ENCODE measurements at regions not wholly inside any gene's neighbourhood (a gene's known extent, or its start where the extent isn't known, plus 50 kb on each side); places are given as distances from the start of the nearest gene placed in this dataset.
"Not testable (repeated sequence)": the region's sequence is repeated elsewhere in the genome, so short reads cannot be mapped to it uniquely, and the experiment has no call there.

GRCh38 chr9:102253099-102253498, 514.7 kb upstream of the GRIN3A start:
- Histone ChIP-seq H3K27me3 (ENCODE audit: control insufficient read depth, insufficient read depth, low read length) (no peaks in the 10 kb centered on the region), H3K36me3 (ENCODE audit: control insufficient read depth, insufficient read depth, low read length) (no peaks in the 10 kb centered on the region), H3K4me3 (ENCODE audit: low read depth, low read length) (no peak overlapping the region)
- DNase-seq (ENCODE audit: low read depth): no peak
- FAIRE-seq: no peak
- no peak for TF ChIP-seq CTCF (IDR thresholded peaks at IDR 0.05; ENCODE audit: insufficient read depth, low read length, severe bottlenecking)

- DNase-seq (ENCODE audit: low read depth): no peak
- no peak for TF ChIP-seq CTCF (IDR thresholded peaks at IDR 0.05; ENCODE audit: insufficient read depth, low read length, severe bottlenecking)
- Histone ChIP-seq H3K4me3 (ENCODE audit: low read depth, low read length) (no peak overlapping the region), H3K36me3 (ENCODE audit: control insufficient read depth, insufficient read depth, low read length) (no peaks in the 10 kb centered on the region), H3K27me3 (ENCODE audit: control insufficient read depth, insufficient read depth, low read length) (no peaks in the 10 kb centered on the region)
- FAIRE-seq: no peak
Measured at GRCh38 chr9:102244916-102245315, 506.5 kb upstream of the GRIN3A start.

- no peak overlapping the region for H3K4me3 ChIP-seq (ENCODE audit: low read depth, low read length)
- no peak for TF ChIP-seq CTCF (IDR thresholded peaks at IDR 0.05; ENCODE audit: insufficient read depth, low read length, severe bottlenecking)
- no peak for DNase-seq (ENCODE audit: low read depth)
- no peak for FAIRE-seq
- no peaks in the 10 kb centered on the region for H3K27me3 ChIP-seq (ENCODE audit: control insufficient read depth, insufficient read depth, low read length)
- H3K36me3 ChIP-seq (ENCODE audit: control insufficient read depth, insufficient read depth, low read length): no peaks in the 10 kb centered on the region
Measured at GRCh38 chr9:102237520-102237919, 499.1 kb upstream of the GRIN3A start.

- Histone ChIP-seq H3K27me3 (ENCODE audit: control insufficient read depth, insufficient read depth, low read length) (no peaks in the 10 kb centered on the region), H3K36me3 (ENCODE audit: control insufficient read depth, insufficient read depth, low read length) (no peaks in the 10 kb centered on the region), H3K4me3 (ENCODE audit: low read depth, low read length) (no peak overlapping the region)
- DNase-seq (ENCODE audit: low read depth) (no peak), FAIRE-seq (no peak)
- TF ChIP-seq CTCF (IDR thresholded peaks at IDR 0.05; ENCODE audit: insufficient read depth, low read length, severe bottlenecking): no peak
Measured at GRCh38 chr9:102237094-102237493, 498.6 kb upstream of the GRIN3A start.

- H3K36me3 ChIP-seq (ENCODE audit: control insufficient read depth, insufficient read depth, low read length); H3K4me3 ChIP-seq (ENCODE audit: low read depth, low read length); FAIRE-seq; H3K27me3 ChIP-seq (ENCODE audit: control insufficient read depth, insufficient read depth, low read length); DNase-seq (ENCODE audit: low read depth): not testable (repeated sequence)
Measured at GRCh38 chr9:102227416-102227815, 489.0 kb upstream of the GRIN3A start.

GRCh38 chr9:102225841-102226441, 487.5 kb upstream of the GRIN3A start:
- TF ChIP-seq CTCF (IDR thresholded peaks at IDR 0.05; ENCODE audit: insufficient read depth, low read length, severe bottlenecking): no peak
- DNase-seq (ENCODE audit: low read depth) (no peak), FAIRE-seq (no peak)
- Histone ChIP-seq H3K27me3 (ENCODE audit: control insufficient read depth, insufficient read depth, low read length) (no peaks in the 10 kb centered on the region), H3K4me3 (ENCODE audit: low read depth, low read length) (no peak overlapping the region), H3K36me3 (ENCODE audit: control insufficient read depth, insufficient read depth, low read length) (no peaks in the 10 kb centered on the region)

GRCh38 chr9:102223320-102224136, 485.1 kb upstream of the GRIN3A start:
- not testable (repeated sequence) for H3K27me3 ChIP-seq (ENCODE audit: control insufficient read depth, insufficient read depth, low read length); H3K36me3 ChIP-seq (ENCODE audit: control insufficient read depth, insufficient read depth, low read length); H3K4me3 ChIP-seq (ENCODE audit: low read depth, low read length); DNase-seq (ENCODE audit: low read depth); FAIRE-seq
